Activated T-helper 17 cell treated with anti-CD3 and anti-CD28 coated beads, Interleukin-2, amount 50 U/mL, for 72 hours (primary cell): ENCODE measurements at regions not wholly inside any gene's neighbourhood (a gene's known extent, or its start where the extent isn't known, plus 50 kb on each side); places are given as distances from the start of the nearest gene placed in this dataset.

Experiments
- ATAC-seq: fragments of 150-1000 bp; cut with Tn5 transposase; replicated peaks from 2 replicates; pipeline ENCODE4 v1.10.0; 2021; ENCODE audit warnings: mild to moderate bottlenecking, moderate library complexity
- H3K27ac Mint-ChIP-seq: one replicate; pipeline ENCODE4 v1.8.0; 2022; ENCODE audit warnings: mixed read lengths
- H3K27me3 Mint-ChIP-seq: one replicate; pipeline ENCODE4 v1.8.0; 2022; ENCODE audit warnings: mixed read lengths
- H3K36me3 Mint-ChIP-seq: one replicate; pipeline ENCODE4 v1.8.0; 2022; ENCODE audit warnings: low read depth, mild to moderate bottlenecking, mixed read lengths
- H3K4me1 Mint-ChIP-seq: one replicate; pipeline ENCODE4 v1.8.0; 2022; ENCODE audit warnings: mixed read lengths
- H3K4me3 Mint-ChIP-seq: one replicate; pipeline ENCODE4 v1.8.0; 2022; ENCODE audit warnings: mild to moderate bottlenecking, mixed read lengths
- H3K9me3 Mint-ChIP-seq: one replicate; pipeline ENCODE4 v1.8.0; 2022; ENCODE audit warnings: mixed read lengths

GRCh38 chr4:156255230-156256007 is 301.8 kb upstream of the CTSO start:
- ATAC-seq = no peak
- Mint-ChIP-seq H3K27ac (no peak overlapping the region), H3K27me3 (no peaks in the 10 kb centered on the region), H3K4me1 (no peaks in the 10 kb centered on the region), H3K4me3 (no peak overlapping the region), H3K9me3 (peaks cover 12% of the 10 kb centered on the region), H3K36me3 (no peaks in the 10 kb centered on the region)

DNA sequence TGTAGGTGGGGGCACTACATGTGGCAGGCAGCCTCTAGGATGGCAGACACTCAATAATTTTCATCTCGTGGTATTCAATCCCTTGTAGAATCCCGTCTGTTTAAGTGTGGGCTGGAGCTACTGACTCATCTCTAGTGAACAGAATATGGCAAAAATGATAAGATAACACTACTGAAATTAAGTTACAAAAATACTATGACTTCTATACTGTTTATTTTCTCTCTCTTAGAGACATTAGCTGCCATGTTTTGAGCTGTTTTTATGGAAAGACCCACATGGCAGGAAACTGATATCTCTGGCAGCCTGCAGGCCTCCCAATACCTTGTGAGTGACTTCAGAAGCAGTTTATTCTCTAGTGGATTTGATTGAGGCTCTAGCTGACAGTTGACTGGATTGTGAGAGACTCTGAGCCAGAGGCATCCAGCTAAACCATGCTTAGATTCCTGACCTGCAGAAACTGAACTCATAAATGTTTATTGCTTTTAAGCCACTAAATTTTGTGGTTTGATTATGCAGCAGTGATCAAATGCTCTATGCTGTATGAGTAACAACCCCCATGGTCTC is 298.8 kb upstream of the CTSO start:
- no peaks in the 10 kb centered on the region for H3K36me3 Mint-ChIP-seq
- H3K27me3 Mint-ChIP-seq = no peaks in the 10 kb centered on the region
- H3K4me3 Mint-ChIP-seq = no peak overlapping the region
- no peaks in the 10 kb centered on the region for H3K4me1 Mint-ChIP-seq
- ATAC-seq = no peak
- H3K9me3 Mint-ChIP-seq = peaks cover 10% of the 10 kb centered on the region
- H3K27ac Mint-ChIP-seq = no peak overlapping the region

DNA sequence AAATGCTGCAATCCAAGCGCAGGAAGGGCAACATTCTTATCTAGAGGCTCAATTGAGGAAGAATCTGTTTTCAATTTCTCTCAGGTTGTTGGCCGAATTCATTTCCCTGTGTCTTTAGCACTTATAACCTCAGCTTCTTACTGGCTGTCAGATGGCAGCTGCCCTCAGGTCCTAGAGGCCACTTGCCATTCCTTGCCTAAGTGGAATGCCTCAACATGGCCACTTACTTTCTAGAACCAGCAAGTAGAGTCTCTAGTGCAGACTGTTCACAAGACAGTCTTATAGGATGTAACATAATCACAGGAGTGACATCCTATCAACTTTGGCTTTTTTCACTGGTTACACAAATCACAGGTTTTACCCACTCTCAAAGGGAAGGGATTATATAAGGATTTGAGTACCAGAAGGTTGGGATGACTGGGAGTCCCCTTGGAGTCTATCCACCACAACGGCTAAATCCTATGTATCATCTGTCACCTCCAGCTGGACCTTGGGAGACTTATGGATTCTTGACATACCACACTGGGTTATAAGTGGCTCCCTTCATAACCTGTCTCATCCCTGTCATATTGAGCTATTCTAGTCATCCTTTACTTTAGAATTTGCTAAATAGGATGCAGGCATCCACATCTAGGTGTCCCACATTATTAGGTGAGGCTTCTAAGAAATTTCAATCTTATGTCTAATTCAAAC is 297.9 kb upstream of the CTSO start:
- H3K27me3 Mint-ChIP-seq = no peaks in the 10 kb centered on the region
- no peak overlapping the region for H3K4me3 Mint-ChIP-seq
- H3K36me3 Mint-ChIP-seq = no peaks in the 10 kb centered on the region
- H3K4me1 Mint-ChIP-seq = no peaks in the 10 kb centered on the region
- ATAC-seq = no peak
- no peak overlapping the region for H3K27ac Mint-ChIP-seq
- H3K9me3 Mint-ChIP-seq = peaks cover 9% of the 10 kb centered on the region

- Mint-ChIP-seq H3K36me3 (no peaks in the 10 kb centered on the region), H3K4me1 (no peaks in the 10 kb centered on the region), H3K4me3 (no peak overlapping the region), H3K9me3 (peaks cover 9% of the 10 kb centered on the region), H3K27ac (no peak overlapping the region), H3K27me3 (no peaks in the 10 kb centered on the region)
- no peak for ATAC-seq
Measured at GRCh38 chr4:156248917-156249316, 295.3 kb upstream of the CTSO start.

GRCh38 chr4:156247470-156247869 is 293.8 kb upstream of the CTSO start:
- Mint-ChIP-seq H3K9me3 (peaks cover 4% of the 10 kb centered on the region), H3K27me3 (no peaks in the 10 kb centered on the region), H3K4me3 (no peak overlapping the region), H3K27ac (no peak overlapping the region), H3K36me3 (no peaks in the 10 kb centered on the region), H3K4me1 (no peaks in the 10 kb centered on the region)
- ATAC-seq = no peak

DNA sequence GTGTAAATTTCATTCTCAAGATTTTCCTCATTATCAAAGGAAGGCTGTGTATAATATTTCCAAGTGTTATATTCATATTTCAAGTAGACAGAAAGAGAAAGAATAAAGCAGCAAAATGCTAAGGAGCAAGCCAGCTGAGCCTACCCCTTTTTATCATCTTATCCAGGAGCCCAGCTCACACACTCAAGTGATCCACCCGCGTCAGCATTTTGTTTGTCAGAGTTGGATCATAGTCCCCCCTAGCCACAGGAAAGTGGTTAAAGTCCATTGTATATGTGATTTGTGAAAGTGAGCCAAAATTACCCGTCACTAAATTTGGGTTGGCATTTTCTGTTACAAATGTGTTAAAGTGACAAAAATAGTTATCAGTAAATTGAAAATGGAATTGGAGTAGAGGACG is 289.3 kb upstream of the CTSO start:
- H3K27ac Mint-ChIP-seq = no peak overlapping the region
- no peaks in the 10 kb centered on the region for H3K4me1 Mint-ChIP-seq
- H3K36me3 Mint-ChIP-seq = no peaks in the 10 kb centered on the region
- H3K27me3 Mint-ChIP-seq = no peaks in the 10 kb centered on the region
- peaks cover 13% of the 10 kb centered on the region for H3K9me3 Mint-ChIP-seq
- ATAC-seq = no peak
- H3K4me3 Mint-ChIP-seq = no peak overlapping the region

GRCh38 chr4:156242390-156242789 is 288.7 kb upstream of the CTSO start:
- no peaks in the 10 kb centered on the region for H3K4me1 Mint-ChIP-seq

DNA sequence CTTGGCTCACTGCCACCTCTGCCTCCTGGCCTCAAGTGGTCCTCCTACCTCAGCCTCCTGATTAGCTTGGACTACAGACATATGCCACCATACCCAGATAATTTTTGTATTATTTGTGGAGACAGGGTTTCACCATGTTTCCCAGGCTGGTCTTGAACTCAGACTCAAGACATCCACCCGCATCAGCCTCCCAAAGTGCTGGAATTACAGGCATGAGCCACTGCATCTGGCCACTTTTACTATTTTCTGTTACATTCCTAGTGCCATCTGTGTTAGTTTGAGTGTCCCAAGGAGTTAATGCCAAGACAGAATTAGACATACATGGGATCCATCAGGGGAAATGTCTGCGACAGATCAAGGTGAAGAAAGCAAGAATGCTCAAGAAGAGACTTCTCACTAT is 288.2 kb upstream of the CTSO start:
- peaks cover 16% of the 10 kb centered on the region for H3K9me3 Mint-ChIP-seq
- ATAC-seq = no peak
- no peaks in the 10 kb centered on the region for H3K27me3 Mint-ChIP-seq
- H3K4me1 Mint-ChIP-seq = no peaks in the 10 kb centered on the region
- no peaks in the 10 kb centered on the region for H3K36me3 Mint-ChIP-seq
- H3K4me3 Mint-ChIP-seq = no peak overlapping the region
- no peak overlapping the region for H3K27ac Mint-ChIP-seq

More at GRCh38 chr4:156242390-156242789, 288.7 kb upstream of the CTSO start:
- no peak overlapping the region for H3K27ac Mint-ChIP-seq
- H3K4me3 Mint-ChIP-seq = no peak overlapping the region
- no peaks in the 10 kb centered on the region for H3K36me3 Mint-ChIP-seq
- no peak for ATAC-seq
- H3K27me3 Mint-ChIP-seq = no peaks in the 10 kb centered on the region
- H3K9me3 Mint-ChIP-seq = peaks cover 16% of the 10 kb centered on the region

DNA sequence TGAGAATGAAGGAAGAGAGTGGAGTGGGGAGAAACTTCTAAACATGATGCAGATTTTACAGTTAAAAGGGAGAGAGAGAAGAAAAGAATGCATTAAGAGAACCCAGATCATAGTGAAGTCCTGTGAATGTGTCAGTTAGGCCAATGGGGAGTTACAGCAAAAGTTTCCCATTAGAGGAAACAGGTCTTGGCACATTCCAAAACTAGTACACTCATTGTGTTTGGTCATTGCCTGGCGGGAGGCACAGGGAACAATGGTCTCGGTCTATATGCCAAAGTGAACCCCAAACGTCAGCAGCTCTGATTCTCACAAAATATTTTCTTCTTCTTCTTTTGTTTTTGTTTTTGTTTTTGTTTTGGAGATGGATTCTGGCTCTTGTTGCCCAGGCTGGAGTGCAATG is 284.5 kb upstream of the CTSO start:
- Mint-ChIP-seq H3K27me3 (no peaks in the 10 kb centered on the region), H3K9me3 (peaks cover 20% of the 10 kb centered on the region), H3K4me3 (no peak overlapping the region), H3K36me3 (no peaks in the 10 kb centered on the region), H3K27ac (no peak overlapping the region), H3K4me1 (no peaks in the 10 kb centered on the region)
- no peak for ATAC-seq

DNA sequence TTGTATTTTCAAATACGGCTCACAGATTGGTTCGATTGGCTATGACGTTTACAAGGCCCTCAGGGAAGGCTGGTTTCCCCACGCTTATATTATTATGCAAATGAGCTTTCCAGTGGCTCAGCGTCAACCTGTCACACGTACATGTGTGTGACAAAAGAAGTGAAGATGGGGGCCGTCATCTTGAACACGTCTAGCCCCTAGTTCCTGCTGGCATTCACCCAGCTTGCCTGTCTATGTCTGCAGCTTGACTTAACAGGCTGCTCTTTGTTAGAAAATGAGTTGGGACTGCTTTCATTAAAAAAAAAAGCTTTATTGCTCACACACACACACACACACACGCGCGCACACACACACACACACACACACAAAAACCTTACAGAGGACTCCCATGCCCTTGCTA is 283.6 kb upstream of the CTSO start:
- Mint-ChIP-seq H3K9me3 (peaks cover 20% of the 10 kb centered on the region), H3K4me3 (no peak overlapping the region), H3K4me1 (no peaks in the 10 kb centered on the region), H3K36me3 (no peaks in the 10 kb centered on the region), H3K27me3 (no peaks in the 10 kb centered on the region), H3K27ac (no peak overlapping the region)
- no peak for ATAC-seq

GRCh38 chr4:156230176-156230575 is 276.5 kb upstream of the CTSO start:
- Mint-ChIP-seq H3K27ac (no peak overlapping the region), H3K9me3 (peaks cover 3% of the 10 kb centered on the region), H3K36me3 (no peaks in the 10 kb centered on the region), H3K27me3 (no peaks in the 10 kb centered on the region), H3K4me3 (no peak overlapping the region), H3K4me1 (no peaks in the 10 kb centered on the region)
- no peak for ATAC-seq

- Mint-ChIP-seq H3K36me3 (no peaks in the 10 kb centered on the region), H3K4me1 (no peaks in the 10 kb centered on the region), H3K4me3 (no peak overlapping the region), H3K27ac (no peak overlapping the region), H3K27me3 (no peaks in the 10 kb centered on the region), H3K9me3 (no peaks in the 10 kb centered on the region)
- ATAC-seq = no peak
Measured at GRCh38 chr4:156228676-156229075, 275.0 kb upstream of the CTSO start.

DNA sequence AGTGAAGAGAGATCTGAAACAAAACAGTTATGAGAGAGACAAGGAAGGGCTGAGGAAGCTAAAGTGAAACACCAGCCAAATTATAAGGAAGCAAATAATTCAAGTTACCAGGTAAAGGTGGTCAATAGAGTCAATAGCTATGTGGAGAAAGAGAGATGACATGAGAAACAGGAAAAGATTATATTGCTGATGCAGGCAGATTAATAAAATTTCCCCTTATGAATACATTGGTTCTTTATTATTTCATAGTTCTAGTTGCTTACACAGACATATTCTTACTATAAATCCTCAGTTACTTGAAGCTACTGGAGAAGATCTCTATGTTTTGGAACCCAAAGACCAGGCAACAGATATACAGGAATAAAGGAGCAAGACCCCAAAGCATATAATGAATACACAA is 273.7 kb upstream of the CTSO start:
- Mint-ChIP-seq H3K9me3 (no peaks in the 10 kb centered on the region), H3K36me3 (no peaks in the 10 kb centered on the region), H3K27me3 (no peaks in the 10 kb centered on the region), H3K27ac (no peak overlapping the region), H3K4me3 (no peak overlapping the region), H3K4me1 (no peaks in the 10 kb centered on the region)
- no peak for ATAC-seq

DNA sequence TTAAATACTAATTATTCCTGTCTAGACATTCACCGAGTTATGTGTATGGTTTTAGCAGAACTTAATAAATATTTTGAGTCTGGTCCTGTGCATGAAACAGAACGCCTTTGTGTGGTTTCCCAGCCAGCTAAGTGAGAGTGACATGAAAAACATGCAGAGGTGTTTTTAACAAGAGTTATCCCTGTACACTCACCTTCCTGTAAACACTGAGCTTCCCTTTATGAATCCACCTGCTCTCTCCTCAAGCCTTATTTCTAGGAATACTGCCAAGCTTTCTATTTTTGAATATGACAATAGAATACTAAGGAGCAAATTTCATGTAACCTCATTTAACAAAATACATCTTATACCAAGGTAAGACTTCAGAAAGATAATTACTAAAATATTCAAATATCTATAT is 270.3 kb upstream of the CTSO start:
- H3K27me3 Mint-ChIP-seq = no peaks in the 10 kb centered on the region
- no peak for ATAC-seq
- no peaks in the 10 kb centered on the region for H3K36me3 Mint-ChIP-seq
- H3K27ac Mint-ChIP-seq = no peak overlapping the region
- no peaks in the 10 kb centered on the region for H3K4me1 Mint-ChIP-seq
- H3K9me3 Mint-ChIP-seq = peaks cover 7% of the 10 kb centered on the region
- no peak overlapping the region for H3K4me3 Mint-ChIP-seq

DNA sequence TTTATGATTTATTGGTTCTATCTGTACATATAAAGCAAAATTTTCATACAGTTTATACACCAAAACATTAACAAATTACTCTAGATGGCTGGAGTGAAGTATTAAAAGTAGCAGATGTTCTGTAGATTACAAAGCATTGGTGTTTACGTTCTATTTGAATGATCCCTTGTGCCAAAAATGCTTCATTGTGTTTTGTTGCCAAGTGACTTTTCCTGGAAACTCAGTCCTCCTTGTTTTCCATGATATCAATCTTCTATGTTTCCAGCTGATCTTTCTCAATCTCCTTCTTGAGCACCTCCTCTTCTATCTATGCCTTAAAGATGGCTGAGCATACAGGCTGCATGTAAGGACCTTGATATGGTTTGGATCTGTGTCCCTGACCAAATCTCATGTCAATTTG is 263.6 kb upstream of the CTSO start:
- no peaks in the 10 kb centered on the region for H3K4me1 Mint-ChIP-seq
- peaks cover 7% of the 10 kb centered on the region for H3K9me3 Mint-ChIP-seq
- ATAC-seq = no peak
- no peak overlapping the region for H3K27ac Mint-ChIP-seq
- H3K4me3 Mint-ChIP-seq = no peak overlapping the region
- H3K27me3 Mint-ChIP-seq = no peaks in the 10 kb centered on the region
- H3K36me3 Mint-ChIP-seq = no peaks in the 10 kb centered on the region
